B cell (primary cell): ENCODE measurements at regions not wholly inside any gene's neighbourhood (a gene's known extent, or its start where the extent isn't known, plus 50 kb on each side); places are given as distances from the start of the nearest gene placed in this dataset.
"Not testable (repeated sequence)": the region's sequence is repeated elsewhere in the genome, so short reads cannot be mapped to it uniquely, and the experiment has no call there.

Source experiments
- CTCF ChIP-seq: fragments of 200-600 bp; IDR thresholded peaks from one replicate; pipeline ENCODE4 v1.8.0; 2022; ENCODE audit warnings: antibody characterized with exemption, mild to moderate bottlenecking
- EZH2 ChIP-seq: IDR thresholded peaks from 2 replicates; pipeline ENCODE4 v1.6.1; 2012; ENCODE audit warnings: borderline replicate concordance, low read depth, mild to moderate bottlenecking, moderate library complexity, low read length; ENCODE audit not compliant: insufficient read depth, poor library complexity, severe bottlenecking

- TF ChIP-seq CTCF, EZH2: not testable (repeated sequence)
Observed at GRCh38 chr14:19234059-19234458, 200.1 kb downstream of the POTEG start.
